ENCODE measurements at regions not wholly inside any gene's neighbourhood (a gene's known extent, or its start where the extent isn't known, plus 50 kb on each side); places are given as distances from the start of the nearest gene placed in this dataset.

GRCh38 chr15:69880571-69881301 lies 217.0 kb downstream of the TLE3 start:
- Histone ChIP-seq H4K20me1 (ENCODE audit: control insufficient read depth, insufficient read depth, low read depth, low read length) (no peaks in the 10 kb centered on the region), H3K27ac (ENCODE audit: low read depth, low read length) (peak overlapping the region; percentile 100), H3K9me3 (ENCODE audit: control insufficient read depth, insufficient read depth, low read length) (peaks cover 4% of the 10 kb centered on the region; the same call in 1 of the 2 replicates), H3F3A (ENCODE audit: control insufficient read depth, insufficient read depth) (peaks cover 28% of the 10 kb centered on the region), H3K4me1 (ENCODE audit: control insufficient read depth, low read length) (peaks cover 74% of the 10 kb centered on the region), H3K27me3 (ENCODE audit: control insufficient read depth, low read length) (no peaks in the 10 kb centered on the region), H3K79me2 (ENCODE audit: control insufficient read depth, low read length) (no peaks in the 10 kb centered on the region), H3K4me2 (ENCODE audit: low read length) (peak overlapping the region; percentile 99), H3K36me3 (ENCODE audit: control insufficient read depth, low read length) (no peaks in the 10 kb centered on the region), H3K9me2 (replicated peaks; ENCODE audit: control insufficient read depth, low read length) (no peaks in the 10 kb centered on the region), H3K4me3 (ENCODE audit: low read length) (peak overlapping the region; percentile 75)
- TF ChIP-seq CTCF (IDR thresholded peaks at IDR 0.05; ENCODE audit: low read depth, low read length, poor library complexity, severe bottlenecking) (no peak), EZH2phosphoT487 (IDR thresholded peaks at IDR 0.05; ENCODE audit: borderline replicate concordance, low read length) (no peak)

- peak overlapping the region; percentile 99 for H3K4me2 ChIP-seq (ENCODE audit: low read length)
- H3K27ac ChIP-seq (ENCODE audit: low read depth, low read length) = peak overlapping the region; percentile 100
- peaks cover 28% of the 10 kb centered on the region for H3F3A ChIP-seq (ENCODE audit: control insufficient read depth, insufficient read depth)
- no peaks in the 10 kb centered on the region for H3K9me2 ChIP-seq (replicated peaks; ENCODE audit: control insufficient read depth, low read length)
- H3K27me3 ChIP-seq (ENCODE audit: control insufficient read depth, low read length) = no peaks in the 10 kb centered on the region
- no peaks in the 10 kb centered on the region for H4K20me1 ChIP-seq (ENCODE audit: control insufficient read depth, insufficient read depth, low read depth, low read length)
- no peaks in the 10 kb centered on the region for H3K79me2 ChIP-seq (ENCODE audit: control insufficient read depth, low read length)
- no peak for TF ChIP-seq EZH2phosphoT487 (IDR thresholded peaks at IDR 0.05; ENCODE audit: borderline replicate concordance, low read length)
- no peak for TF ChIP-seq CTCF (IDR thresholded peaks at IDR 0.05; ENCODE audit: low read depth, low read length, poor library complexity, severe bottlenecking)
- H3K9me3 ChIP-seq (ENCODE audit: control insufficient read depth, insufficient read depth, low read length) = peaks cover 4% of the 10 kb centered on the region; the same call in 1 of the 2 replicates
- peak overlapping the region; percentile 75 for H3K4me3 ChIP-seq (ENCODE audit: low read length)
- peaks cover 74% of the 10 kb centered on the region for H3K4me1 ChIP-seq (ENCODE audit: control insufficient read depth, low read length)
- H3K36me3 ChIP-seq (ENCODE audit: control insufficient read depth, low read length) = no peaks in the 10 kb centered on the region
These were observed 216.4 kb downstream of the TLE3 start for GRCh38 chr15:69881302-69881670.

GRCh38 chr15:69881766-69882165 lies 216.0 kb downstream of the TLE3 start:
- H3K27me3 ChIP-seq (ENCODE audit: control insufficient read depth, low read length) = no peaks in the 10 kb centered on the region
- peak overlapping the region; percentile 100 for H3K27ac ChIP-seq (ENCODE audit: low read depth, low read length)
- H3K4me2 ChIP-seq (ENCODE audit: low read length) = peak overlapping the region; percentile 99
- TF ChIP-seq CTCF (IDR thresholded peaks at IDR 0.05; ENCODE audit: low read depth, low read length, poor library complexity, severe bottlenecking) (no peak), EZH2phosphoT487 (IDR thresholded peaks at IDR 0.05; ENCODE audit: borderline replicate concordance, low read length) (no peak)
- H4K20me1 ChIP-seq (ENCODE audit: control insufficient read depth, insufficient read depth, low read depth, low read length) = no peaks in the 10 kb centered on the region
- H3K9me3 ChIP-seq (ENCODE audit: control insufficient read depth, insufficient read depth, low read length) = peaks cover 4% of the 10 kb centered on the region; the same call in 1 of the 2 replicates
- no peaks in the 10 kb centered on the region for H3K36me3 ChIP-seq (ENCODE audit: control insufficient read depth, low read length)
- peaks cover 74% of the 10 kb centered on the region for H3K4me1 ChIP-seq (ENCODE audit: control insufficient read depth, low read length)
- H3K9me2 ChIP-seq (replicated peaks; ENCODE audit: control insufficient read depth, low read length) = no peaks in the 10 kb centered on the region
- H3K4me3 ChIP-seq (ENCODE audit: low read length) = peak overlapping the region; percentile 75
- no peaks in the 10 kb centered on the region for H3K79me2 ChIP-seq (ENCODE audit: control insufficient read depth, low read length)
- H3F3A ChIP-seq (ENCODE audit: control insufficient read depth, insufficient read depth) = peaks cover 28% of the 10 kb centered on the region

Measured in DOHH2 (cell line).